CD14-positive monocyte (primary cell): ENCODE measurements at regions not wholly inside any gene's neighbourhood (a gene's known extent, or its start where the extent isn't known, plus 50 kb on each side); places are given as distances from the start of the nearest gene placed in this dataset.
"Not testable (repeated sequence)": the region's sequence is repeated elsewhere in the genome, so short reads cannot be mapped to it uniquely, and the experiment has no call there.

Source experiments
- DNase-seq, 3 donors: peaks; one replicate each; pipeline ENCODE4 v3.0.0-alpha.2; 2011 to 2022
- H2AFZ ChIP-seq: 2 replicates; pipeline ENCODE4 v1.6.0; 2012; ENCODE audit warnings: mild to moderate bottlenecking, low read depth, low read length, inconsistent platforms; ENCODE audit not compliant: insufficient read depth, poor library complexity, severe bottlenecking
- H3K27ac ChIP-seq, 2 donors: 1 replicate in 1 of 2; 2 replicates in 1 of 2; pipeline ENCODE4 v1.5.1; 2012 to 2013; ENCODE audit warnings: low read length in 2 of 2, control low read depth in 1 of 2, inconsistent platforms in 1 of 2, low read depth in 1 of 2, mild to moderate bottlenecking in 1 of 2
- H3K27me3 ChIP-seq, 2 donors: one replicate each; pipeline versions ENCODE4 v1.6.0 to v1.6.1; 2011 to 2013; ENCODE audit warnings: low read length in 2 of 2; ENCODE audit not compliant: control insufficient read depth in 2 of 2, insufficient read depth in 2 of 2
- H3K36me3 ChIP-seq, 2 donors: replicated peaks in 1 of 2; 1 replicate in 1 of 2; 2 replicates in 1 of 2; pipeline versions ENCODE4 v1.5.1 to v1.6.1; 2012 to 2013; ENCODE audit warnings: low read length in 2 of 2, control low read depth in 1 of 2, inconsistent platforms in 1 of 2, mild to moderate bottlenecking in 1 of 2; ENCODE audit not compliant: insufficient read depth in 2 of 2, control insufficient read depth in 1 of 2
- H3K4me1 ChIP-seq, 2 donors: 1 replicate in 1 of 2; 2 replicates in 1 of 2; pipeline versions ENCODE4 v1.5.1 to v1.6.1; 2012 to 2013; ENCODE audit warnings: low read length in 2 of 2, control low read depth in 1 of 2, inconsistent platforms in 1 of 2, mild to moderate bottlenecking in 1 of 2, moderate library complexity in 1 of 2; ENCODE audit not compliant: insufficient read depth in 2 of 2, control insufficient read depth in 1 of 2
- H3K4me2 ChIP-seq: replicated peaks from 2 replicates; pipeline ENCODE3; 2012; ENCODE audit warnings: low read length, moderate library complexity, mild to moderate bottlenecking; ENCODE audit not compliant: poor library complexity, severe bottlenecking; ENCODE audit errors: extremely low read depth
- H3K4me3 ChIP-seq, 3 experiments: fragments of 200-600 bp in 1 of 3; sonication (generic) in 1 of 3; replicated peaks in 1 of 3; 1 replicate in 2 of 3; 2 replicates in 1 of 3; pipeline ENCODE4 v1.5.1; 2011 to 2013; ENCODE audit warnings: low read length in 3 of 3, mild to moderate bottlenecking in 3 of 3, control low read depth in 2 of 3, low read depth in 2 of 3, inconsistent platforms in 1 of 3, moderate library complexity in 1 of 3
- H3K79me2 ChIP-seq: 2 replicates; pipeline ENCODE4 v1.6.0; 2012; ENCODE audit warnings: mild to moderate bottlenecking, control low read depth, inconsistent platforms, low read length, moderate library complexity; ENCODE audit not compliant: insufficient read depth
- H3K9ac ChIP-seq: 2 replicates; pipeline ENCODE4 v1.6.0; 2017; ENCODE audit warnings: low read length, mild to moderate bottlenecking; ENCODE audit not compliant: insufficient read depth, poor library complexity, severe bottlenecking
- H3K9me3 ChIP-seq, 2 donors: replicated peaks in 1 of 2; 1 replicate in 1 of 2; 2 replicates in 1 of 2; pipeline versions ENCODE4 v1.5.1 to v1.6.1; 2012 to 2013; ENCODE audit warnings: low read length in 2 of 2, control low read depth in 1 of 2; ENCODE audit not compliant: control insufficient read depth in 1 of 2, insufficient read depth in 1 of 2
- H4K20me1 ChIP-seq: 2 replicates; pipeline ENCODE4 v1.6.0; 2012; ENCODE audit warnings: mild to moderate bottlenecking, low read length, control low read depth, moderate library complexity; ENCODE audit not compliant: insufficient read depth
- H3K27ac Mint-ChIP-seq, 7 donors: one replicate each; pipeline ENCODE4 v1.8.0; 2020; ENCODE audit warnings: mild to moderate bottlenecking in 7 of 7, mixed read lengths in 7 of 7, moderate library complexity in 6 of 7, inconsistent platforms in 2 of 7
- H3K27me3 Mint-ChIP-seq, 3 donors: one replicate each; pipeline ENCODE4 v1.8.0; 2021 to 2022; ENCODE audit warnings: low read depth in 3 of 3, mild to moderate bottlenecking in 3 of 3, mixed read lengths in 3 of 3, moderate library complexity in 3 of 3, inconsistent platforms in 1 of 3
- H3K36me3 Mint-ChIP-seq, 2 donors: one replicate each; pipeline ENCODE4 v1.8.0; 2020; ENCODE audit warnings: mixed read lengths in 2 of 2, inconsistent platforms in 1 of 2, mild to moderate bottlenecking in 1 of 2
- H3K4me1 Mint-ChIP-seq: one replicate; pipeline ENCODE4 v1.8.0; 2020; ENCODE audit warnings: mild to moderate bottlenecking, mixed read lengths
- H3K4me3 Mint-ChIP-seq, 2 donors: one replicate each; pipeline ENCODE4 v1.8.0; 2020; ENCODE audit warnings: mild to moderate bottlenecking in 2 of 2, mixed read lengths in 2 of 2, moderate library complexity in 1 of 2
- H3K9me3 Mint-ChIP-seq, 7 donors: one replicate each; pipeline ENCODE4 v1.8.0; 2020 to 2022; ENCODE audit warnings: mixed read lengths in 7 of 7, mild to moderate bottlenecking in 6 of 7, moderate library complexity in 6 of 7, inconsistent platforms in 2 of 7
- WGBS: methylation state at CpG from one replicate; pipeline ENCODE4 v1.1.5; 2013; ENCODE audit warnings: missing lambda C conversion rate; ENCODE audit not compliant: insufficient coverage; 5-methylcytosine and 5-hydroxymethylcytosine counted together
- intact Hi-C, 2 donors: fragments of 100-400 bp; cut with micrococcal nuclease; formaldehyde crosslinking; loops; one replicate each; pipeline versions ENCODE4 v1.15.0 to v1.15.1; 2023
- TF ChIP-seq, protein P1 (sequence below): fragments of 200-600 bp; IDR thresholded peaks from one replicate; pipeline ENCODE4 v1.8.0; 2022; ENCODE audit warnings: antibody characterized with exemption, mild to moderate bottlenecking

DNA sequence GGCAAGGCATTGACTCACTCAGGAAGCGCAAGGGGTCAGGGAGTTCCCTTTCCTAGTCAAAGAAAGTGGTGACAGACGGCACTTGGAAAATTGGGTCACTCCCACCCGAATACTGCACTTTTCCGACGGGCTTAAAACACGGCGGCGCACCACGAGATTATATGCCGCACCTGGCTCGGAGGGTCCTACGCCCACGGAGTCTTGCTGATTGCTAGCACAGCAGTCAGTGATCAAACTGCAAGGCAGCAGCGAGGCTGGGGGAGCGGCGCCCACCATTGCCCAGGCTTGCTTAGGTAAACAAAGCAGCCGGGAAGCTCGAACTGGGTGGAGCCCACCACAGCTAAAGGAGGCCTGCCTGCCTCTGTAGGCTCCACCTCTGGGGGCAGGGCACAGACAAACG lies 240.5 kb upstream of the CNR1 start:
- H3K27ac Mint-ChIP-seq, H2AFZ ChIP-seq, H4K20me1 ChIP-seq, intact Hi-C loops, H3K4me3 ChIP-seq, H3K4me1 ChIP-seq, H3K36me3 ChIP-seq, H3K4me3 Mint-ChIP-seq, H3K9ac ChIP-seq, H3K79me2 ChIP-seq, H3K27me3 Mint-ChIP-seq, H3K27ac ChIP-seq, H3K9me3 ChIP-seq, H3K4me1 Mint-ChIP-seq, H3K36me3 Mint-ChIP-seq, H3K4me2 ChIP-seq, H3K27me3 ChIP-seq: not testable (repeated sequence)
- H3K9me3 Mint-ChIP-seq = peaks cover 0 to 14% (median 7%) of the 10 kb centered on the region in 7 donors
- WGBS = 90% methylated on average over 18 of the region's 19 CpGs
- DNase-seq = peak in 1 of 3 donors; percentile 4

DNA sequence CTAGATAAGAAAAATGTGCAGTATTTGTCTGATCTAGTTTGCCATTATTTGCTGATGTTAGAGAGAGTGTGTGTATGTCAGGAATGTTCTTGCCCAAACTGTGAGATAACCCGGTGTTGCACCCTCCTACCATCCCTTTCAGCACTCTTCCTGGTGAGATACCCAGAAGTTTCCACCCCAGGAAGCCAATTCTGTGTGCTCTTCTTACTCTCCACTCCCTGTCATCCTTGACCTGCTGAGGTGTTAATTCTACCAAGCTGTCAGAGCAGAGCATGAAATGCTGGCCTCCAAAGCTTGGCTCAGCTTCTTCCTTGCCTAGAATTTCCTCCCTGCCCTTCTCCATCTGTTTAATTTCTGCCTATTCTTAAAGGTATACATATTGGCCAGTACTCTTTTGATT lies 237.3 kb upstream of the CNR1 start:
- no peak overlapping the region for H3K27ac ChIP-seq
- no peak overlapping the region for H3K4me3 Mint-ChIP-seq
- no peak overlapping the region for H2AFZ ChIP-seq
- H4K20me1 ChIP-seq = no peaks in the 10 kb centered on the region
- no peak overlapping the region for H3K9ac ChIP-seq
- H3K27ac Mint-ChIP-seq = no peak overlapping the region
- no peak overlapping the region for H3K4me2 ChIP-seq
- no peak for DNase-seq
- H3K9me3 ChIP-seq = peaks cover 4 to 5% of the 10 kb centered on the region in 2 donors
- H3K36me3 Mint-ChIP-seq = no peaks in the 10 kb centered on the region
- H3K4me1 Mint-ChIP-seq = no peaks in the 10 kb centered on the region
- no CpG with 5 or more reads among the region's 1 CpG for WGBS
- no peak overlapping the region for H3K4me3 ChIP-seq
- TF ChIP-seq, protein P1, sequence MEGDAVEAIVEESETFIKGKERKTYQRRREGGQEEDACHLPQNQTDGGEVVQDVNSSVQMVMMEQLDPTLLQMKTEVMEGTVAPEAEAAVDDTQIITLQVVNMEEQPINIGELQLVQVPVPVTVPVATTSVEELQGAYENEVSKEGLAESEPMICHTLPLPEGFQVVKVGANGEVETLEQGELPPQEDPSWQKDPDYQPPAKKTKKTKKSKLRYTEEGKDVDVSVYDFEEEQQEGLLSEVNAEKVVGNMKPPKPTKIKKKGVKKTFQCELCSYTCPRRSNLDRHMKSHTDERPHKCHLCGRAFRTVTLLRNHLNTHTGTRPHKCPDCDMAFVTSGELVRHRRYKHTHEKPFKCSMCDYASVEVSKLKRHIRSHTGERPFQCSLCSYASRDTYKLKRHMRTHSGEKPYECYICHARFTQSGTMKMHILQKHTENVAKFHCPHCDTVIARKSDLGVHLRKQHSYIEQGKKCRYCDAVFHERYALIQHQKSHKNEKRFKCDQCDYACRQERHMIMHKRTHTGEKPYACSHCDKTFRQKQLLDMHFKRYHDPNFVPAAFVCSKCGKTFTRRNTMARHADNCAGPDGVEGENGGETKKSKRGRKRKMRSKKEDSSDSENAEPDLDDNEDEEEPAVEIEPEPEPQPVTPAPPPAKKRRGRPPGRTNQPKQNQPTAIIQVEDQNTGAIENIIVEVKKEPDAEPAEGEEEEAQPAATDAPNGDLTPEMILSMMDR = no peak
- no peaks in the 10 kb centered on the region for H3K79me2 ChIP-seq
- intact Hi-C loops = no loop called here
- H3K36me3 ChIP-seq = no peaks in the 10 kb centered on the region
- peaks cover 0 to 12% (median 4%) of the 10 kb centered on the region in 7 donors for H3K9me3 Mint-ChIP-seq
- H3K4me1 ChIP-seq = no peaks in the 10 kb centered on the region
- peaks cover 1 to 2% (median 1%) of the 10 kb centered on the region in 3 donors for H3K27me3 Mint-ChIP-seq
- H3K27me3 ChIP-seq = no peaks in the 10 kb centered on the region
